Activated CD8-positive, alpha-beta T cell treated with anti-CD3 and anti-CD28 coated beads for 36 hours (primary cell): ENCODE measurements at regions not wholly inside any gene's neighbourhood (a gene's known extent, or its start where the extent isn't known, plus 50 kb on each side); places are given as distances from the start of the nearest gene placed in this dataset.

Experiments
- ATAC-seq: fragments of 200-7000 bp; cut with Tn5 transposase; one replicate; pipeline ENCODE4 v1.10.0; 2021; ENCODE audit warnings: mild to moderate bottlenecking, moderate library complexity
- CTCF ChIA-PET: fragments of 350-600 bp; sonication (Branson Sonifier 250); formaldehyde crosslinking; loops from one replicate; lab custom pipeline; 2021; ENCODE audit warnings: antibody characterized with exemption; lab: Charles Lee
- POLR2A ChIA-PET: fragments of 350-600 bp; sonication (Branson Sonifier 250); formaldehyde crosslinking; loops from one replicate; lab custom pipeline; 2021; ENCODE audit warnings: antibody characterized with exemption; lab: Charles Lee
- DNase-seq: peaks from one replicate; pipeline ENCODE4 v3.0.0-alpha.2; 2020
- H3K27ac Mint-ChIP-seq: one replicate; pipeline ENCODE4 v1.8.0; 2021; ENCODE audit warnings: mild to moderate bottlenecking, mixed read lengths
- H3K27me3 Mint-ChIP-seq: one replicate; pipeline ENCODE4 v1.8.0; 2021; ENCODE audit warnings: mixed read lengths
- H3K36me3 Mint-ChIP-seq: one replicate; pipeline ENCODE4 v1.8.0; 2021; ENCODE audit warnings: low read depth, mixed read lengths
- H3K4me1 Mint-ChIP-seq: one replicate; pipeline ENCODE4 v1.8.0; 2021; ENCODE audit warnings: low read depth, mixed read lengths
- H3K4me3 Mint-ChIP-seq: one replicate; pipeline ENCODE4 v1.8.0; 2021; ENCODE audit warnings: mild to moderate bottlenecking, moderate library complexity, mixed read lengths
- H3K9me3 Mint-ChIP-seq: one replicate; pipeline ENCODE4 v1.8.0; 2021; ENCODE audit warnings: mixed read lengths
- intact Hi-C: fragments of 100-400 bp; cut with micrococcal nuclease; formaldehyde crosslinking; loops from one replicate; pipeline ENCODE4 v1.10.0; 2022
- TF ChIP-seq, protein P1 (sequence below): fragments of 200-600 bp; IDR thresholded peaks from one replicate; pipeline ENCODE4 v1.8.0; 2022; ENCODE audit warnings: antibody characterized with exemption, mild to moderate bottlenecking

DNA sequence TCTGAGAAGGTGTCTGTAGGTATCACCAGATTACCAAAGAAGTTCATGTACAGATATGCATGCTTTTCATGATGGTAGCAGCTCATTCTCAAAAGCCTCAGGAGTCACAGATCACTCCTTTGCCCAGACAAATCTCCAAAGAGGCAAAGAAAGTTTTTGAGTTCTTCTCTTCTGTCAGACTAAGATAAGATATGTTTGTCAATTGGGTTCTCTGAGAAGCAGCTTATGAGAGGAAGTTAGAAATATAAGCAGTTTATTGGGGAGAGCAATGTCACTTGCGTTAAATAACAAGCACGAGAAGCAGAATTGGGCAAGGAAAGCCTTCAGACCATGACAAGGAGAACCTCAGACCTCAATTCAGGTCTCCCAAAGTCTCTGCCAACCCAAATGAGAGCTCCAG is 219.2 kb upstream of the KLF4 start:
- Mint-ChIP-seq H3K27me3 (peaks cover 4% of the 10 kb centered on the region), H3K4me1 (no peaks in the 10 kb centered on the region), H3K4me3 (no peak overlapping the region), H3K36me3 (no peaks in the 10 kb centered on the region), H3K9me3 (peaks cover 2% of the 10 kb centered on the region), H3K27ac (no peak overlapping the region)
- TF ChIP-seq, protein P1, sequence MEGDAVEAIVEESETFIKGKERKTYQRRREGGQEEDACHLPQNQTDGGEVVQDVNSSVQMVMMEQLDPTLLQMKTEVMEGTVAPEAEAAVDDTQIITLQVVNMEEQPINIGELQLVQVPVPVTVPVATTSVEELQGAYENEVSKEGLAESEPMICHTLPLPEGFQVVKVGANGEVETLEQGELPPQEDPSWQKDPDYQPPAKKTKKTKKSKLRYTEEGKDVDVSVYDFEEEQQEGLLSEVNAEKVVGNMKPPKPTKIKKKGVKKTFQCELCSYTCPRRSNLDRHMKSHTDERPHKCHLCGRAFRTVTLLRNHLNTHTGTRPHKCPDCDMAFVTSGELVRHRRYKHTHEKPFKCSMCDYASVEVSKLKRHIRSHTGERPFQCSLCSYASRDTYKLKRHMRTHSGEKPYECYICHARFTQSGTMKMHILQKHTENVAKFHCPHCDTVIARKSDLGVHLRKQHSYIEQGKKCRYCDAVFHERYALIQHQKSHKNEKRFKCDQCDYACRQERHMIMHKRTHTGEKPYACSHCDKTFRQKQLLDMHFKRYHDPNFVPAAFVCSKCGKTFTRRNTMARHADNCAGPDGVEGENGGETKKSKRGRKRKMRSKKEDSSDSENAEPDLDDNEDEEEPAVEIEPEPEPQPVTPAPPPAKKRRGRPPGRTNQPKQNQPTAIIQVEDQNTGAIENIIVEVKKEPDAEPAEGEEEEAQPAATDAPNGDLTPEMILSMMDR: no peak
- ChIA-PET POLR2A (no interaction called here), CTCF (no interaction called here)
- DNase-seq (no peak), ATAC-seq (no peak)
- intact Hi-C loops: no loop called here

DNA sequence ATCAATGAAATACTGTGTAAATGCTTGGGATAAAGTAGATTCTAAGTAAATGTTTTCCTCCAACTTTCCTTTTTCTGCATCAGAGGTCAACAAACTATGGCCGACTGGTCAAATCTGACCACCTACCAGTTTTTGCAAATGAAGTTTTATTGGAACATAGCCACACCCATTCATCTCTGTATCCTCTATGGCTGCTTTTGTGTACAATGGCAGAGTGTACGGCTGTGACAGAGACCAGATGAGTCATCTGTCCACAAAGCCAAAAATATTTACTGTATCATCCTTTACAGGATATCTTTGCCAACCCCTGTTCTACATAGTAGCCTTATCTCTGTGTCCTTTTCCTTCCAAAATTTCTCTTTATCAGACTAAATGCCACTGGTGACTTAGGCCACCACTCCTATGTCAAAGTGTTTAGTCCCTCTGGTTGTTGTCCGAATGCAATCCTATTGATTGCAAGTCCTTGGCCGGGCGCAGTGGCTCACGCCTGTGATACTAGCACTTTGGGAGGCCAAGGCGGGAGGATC is 218.4 kb upstream of the KLF4 start:
- H3K36me3 Mint-ChIP-seq: no peaks in the 10 kb centered on the region
- H3K4me3 Mint-ChIP-seq: no peak overlapping the region
- no peaks in the 10 kb centered on the region for H3K27me3 Mint-ChIP-seq
- DNase-seq: no peak
- H3K4me1 Mint-ChIP-seq: no peaks in the 10 kb centered on the region
- ATAC-seq: no peak
- no peak overlapping the region for H3K27ac Mint-ChIP-seq
- TF ChIP-seq, protein P1: no peak
- intact Hi-C loops: no loop called here
- CTCF ChIA-PET: no interaction called here
- POLR2A ChIA-PET: no interaction called here
- H3K9me3 Mint-ChIP-seq: no peaks in the 10 kb centered on the region

DNA sequence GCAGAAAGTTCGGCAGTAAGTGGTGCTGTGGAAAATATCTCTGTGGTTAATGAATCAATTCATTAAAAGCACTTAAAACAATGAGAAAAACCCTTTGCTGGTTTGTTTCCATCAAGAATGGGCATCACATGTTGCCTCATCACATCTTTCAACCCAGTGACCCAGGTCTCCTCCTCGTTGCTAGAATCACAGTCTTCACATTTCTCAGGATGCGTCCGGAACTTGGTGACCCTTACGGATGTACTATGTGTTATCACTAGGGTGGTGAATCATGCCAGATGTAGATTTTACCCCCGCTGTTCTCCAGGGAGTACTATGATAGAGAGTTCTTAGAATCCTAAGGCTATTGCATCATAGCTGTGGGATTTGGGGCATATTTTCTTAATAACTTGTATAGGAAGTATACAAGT is 217.9 kb upstream of the KLF4 start:
- ATAC-seq (no peak), DNase-seq (no peak)
- POLR2A ChIA-PET: no interaction called here
- CTCF ChIA-PET: no interaction called here
- Mint-ChIP-seq H3K27ac (no peak overlapping the region), H3K36me3 (no peaks in the 10 kb centered on the region), H3K27me3 (no peaks in the 10 kb centered on the region), H3K4me1 (no peaks in the 10 kb centered on the region), H3K4me3 (no peak overlapping the region), H3K9me3 (no peaks in the 10 kb centered on the region)
- TF ChIP-seq, protein P1: no peak
- intact Hi-C loops: no loop called here

DNA sequence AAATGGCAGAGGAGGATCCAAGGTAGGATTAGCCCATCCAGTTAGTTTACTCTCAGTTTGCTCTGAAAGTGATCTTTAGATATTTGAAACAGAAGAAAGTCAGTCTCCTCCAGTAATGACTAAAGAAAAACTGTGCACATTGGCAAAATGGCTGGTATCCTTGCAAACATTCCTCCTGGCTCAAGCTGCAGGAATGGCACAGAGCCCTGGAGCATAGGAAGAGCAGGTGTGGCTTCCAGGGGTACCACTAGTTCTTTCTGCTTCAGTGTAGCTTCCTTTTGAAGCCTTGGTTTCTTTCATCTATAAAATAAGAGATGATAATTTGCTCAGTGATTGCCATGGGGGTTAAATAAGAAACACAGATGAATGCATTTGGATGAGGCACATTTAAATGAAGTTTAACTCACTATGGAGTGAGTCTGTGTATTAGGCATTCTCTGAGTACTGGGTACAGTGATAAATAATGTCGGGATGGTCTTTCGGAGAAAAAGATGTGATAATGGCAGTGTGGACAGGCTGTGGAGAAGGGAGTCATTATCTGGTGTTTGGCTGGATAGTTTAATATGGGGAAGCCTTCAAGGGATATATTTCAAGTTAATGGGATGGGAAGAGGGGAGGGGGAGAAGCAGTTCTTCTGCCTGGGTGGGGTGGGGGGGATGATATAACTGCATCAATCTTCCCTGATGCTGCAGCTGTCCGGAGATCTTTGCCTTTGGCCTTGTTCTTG is 217.3 kb upstream of the KLF4 start:
- TF ChIP-seq, protein P1: no peak
- intact Hi-C loops: no loop called here
- no peak overlapping the region for H3K4me3 Mint-ChIP-seq
- no peaks in the 10 kb centered on the region for H3K9me3 Mint-ChIP-seq
- ATAC-seq: no peak
- no peaks in the 10 kb centered on the region for H3K27me3 Mint-ChIP-seq
- H3K27ac Mint-ChIP-seq: no peak overlapping the region
- no peaks in the 10 kb centered on the region for H3K4me1 Mint-ChIP-seq
- H3K36me3 Mint-ChIP-seq: no peaks in the 10 kb centered on the region
- no peak for DNase-seq
- POLR2A ChIA-PET: no interaction called here
- CTCF ChIA-PET: no interaction called here

DNA sequence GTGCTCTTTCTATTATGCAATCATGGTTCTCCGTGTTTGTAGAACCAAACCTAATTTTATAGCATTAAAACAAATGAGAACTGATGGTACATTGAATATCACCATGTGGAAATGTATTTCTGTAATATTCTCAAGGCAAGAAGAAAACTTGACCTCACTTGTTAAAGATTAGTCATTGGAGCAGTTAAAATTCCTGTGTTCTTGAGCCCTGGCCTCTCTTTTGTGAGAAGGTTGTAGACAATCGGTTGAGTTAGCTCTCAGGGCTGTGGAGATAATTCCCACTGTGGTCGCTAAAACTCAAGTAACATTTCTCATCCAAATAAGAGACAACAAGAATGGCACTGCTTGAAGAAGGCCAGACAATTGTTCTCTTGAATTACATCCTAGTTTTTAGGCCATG is 216.0 kb upstream of the KLF4 start:
- DNase-seq (no peak), ATAC-seq (no peak)
- H3K27ac Mint-ChIP-seq: no peak overlapping the region
- no peak overlapping the region for H3K4me3 Mint-ChIP-seq
- no peaks in the 10 kb centered on the region for H3K9me3 Mint-ChIP-seq
- TF ChIP-seq, protein P1: no peak
- intact Hi-C loops: no loop called here
- H3K27me3 Mint-ChIP-seq: peaks cover 4% of the 10 kb centered on the region
- no peaks in the 10 kb centered on the region for H3K36me3 Mint-ChIP-seq
- ChIA-PET CTCF (no interaction called here), POLR2A (no interaction called here)
- H3K4me1 Mint-ChIP-seq: no peaks in the 10 kb centered on the region
